ENCODE measurements at regions not wholly inside any gene's neighbourhood (a gene's known extent, or its start where the extent isn't known, plus 50 kb on each side); places are given as distances from the start of the nearest gene placed in this dataset.

- Histone ChIP-seq H2AK5ac (ENCODE audit: low read depth, low read length) (no peak overlapping the region), H3K18ac (ENCODE audit: low read depth, low read length) (no peak overlapping the region), H3K4ac (ENCODE audit: low read depth, low read length) (no peak overlapping the region), H3K27ac (ENCODE audit: insufficient read depth, low read length) (no peak overlapping the region), H3K4me2 (ENCODE audit: low read depth, low read length) (no peak overlapping the region), H4K91ac (ENCODE audit: insufficient read depth, low read depth, low read length) (no peak overlapping the region), H3K4me1 (ENCODE audit: control insufficient read depth, insufficient read depth, low read length) (no peaks in the 10 kb centered on the region), H4K5ac (ENCODE audit: low read depth, low read length) (no peak overlapping the region), H3K9me3 (ENCODE audit: control insufficient read depth, insufficient read depth, low read length) (no peaks in the 10 kb centered on the region), H2BK20ac (ENCODE audit: low read depth, low read length) (no peak overlapping the region), H3K36me3 (ENCODE audit: control insufficient read depth, insufficient read depth, low read length) (no peaks in the 10 kb centered on the region), H3K4me3 (ENCODE audit: insufficient read depth, low read depth, low read length) (no peak overlapping the region), H2AK9ac (replicated peaks; ENCODE audit: low read depth, low read length, poor library complexity) (no peak overlapping the region), H3K79me1 (ENCODE audit: low read depth in 1 of 2, low read length in 2 of 2) (no peaks in the 10 kb centered on the region), H3K14ac (replicated peaks; ENCODE audit: low read depth, low read length) (no peak overlapping the region), H2BK15ac (ENCODE audit: low read depth, low read length) (no peak overlapping the region), H4K20me1 (ENCODE audit: insufficient read depth, low read length) (no peaks in the 10 kb centered on the region), H4K8ac (ENCODE audit: low read depth in 2 of 2, low read length in 2 of 2) (no peak overlapping the region), H3K9ac (ENCODE audit: low read depth, low read length) (no peak overlapping the region), H3K23ac (ENCODE audit: low read depth, low read length) (no peak overlapping the region), H2AFZ (replicated peaks; ENCODE audit: low read length, poor library complexity) (no peak overlapping the region), H3K56ac (ENCODE audit: extremely low read depth, insufficient read depth, low read length) (no peak overlapping the region), H3K27me3 (ENCODE audit: control insufficient read depth, insufficient read depth, low read length) (no peaks in the 10 kb centered on the region), H2BK5ac (ENCODE audit: low read depth, low read length, poor library complexity, severe bottlenecking) (no peak overlapping the region), H2BK120ac (ENCODE audit: low read depth, low read length) (no peak overlapping the region), H3K9me1 (ENCODE audit: insufficient read depth, low read length) (no peaks in the 10 kb centered on the region)
- dilution Hi-C loops (cut with HindIII; ENCODE audit: low sequenced_read_pairs, unreplicated experiment), result no loop called here
- ChIA-PET CTCF (no interaction called here), POLR2A (ENCODE audit: unreplicated experiment) (no interaction called here)
- no TSS peak for BruUV-seq (replicated peaks)
- in situ Hi-C loops (cut with MboI; ENCODE audit: low sequenced_read_pairs), result no loop called here
- intact Hi-C loops (cut with micrococcal nuclease), result no loop called here
- TF ChIP-seq MAZ (IDR thresholded peaks at IDR 0.05; ENCODE audit: borderline replicate concordance, low read depth, low read length) (no peak), CHD1 (IDR thresholded peaks at IDR 0.05; ENCODE audit: low read depth, low read length) (no peak), FOS (IDR thresholded peaks at IDR 0.05; ENCODE audit: low read depth, low read length) (no peak), MXI1 (IDR thresholded peaks at IDR 0.05; ENCODE audit: borderline replicate concordance, low read depth, low read length) (no peak), MAFK (IDR thresholded peaks at IDR 0.05; ENCODE audit: low read depth, low read length) (no peak), NFE2L2 (IDR thresholded peaks at IDR 0.05; ENCODE audit: low read depth, low read length) (no peak), CEBPB (IDR thresholded peaks at IDR 0.05; ENCODE audit: low read depth, low read length) (no peak), SMC3 (IDR thresholded peaks at IDR 0.05; ENCODE audit: low read depth, low read length) (no peak), CTCF (conservative IDR thresholded peaks at IDR 0.05; ENCODE audit: low read depth, low read length) (no peak), USF2 (IDR thresholded peaks at IDR 0.05; ENCODE audit: low read depth, low read length) (no peak), RFX5 (IDR thresholded peaks at IDR 0.05; ENCODE audit: low read depth, low read length) (no peak)
- no peak for ATAC-seq (ENCODE audit: low read depth)
- DNase-seq, result no peak
- WGBS, 2 experiments (ENCODE audit: extremely low coverage in 2 of 2, insufficient read length in 1 of 2), result 33% methylated on average over 1 of the region's 3 CpGs; no CpG with 5 or more reads in 1 of the 2 experiments
Measured at GRCh38 chrX:112555831-112556230, 123.9 kb downstream of the LHFPL1 start.
